Testis (tissue), 2 donors: ENCODE measurements at regions not wholly inside any gene's neighbourhood (a gene's known extent, or its start where the extent isn't known, plus 50 kb on each side); places are given as distances from the start of the nearest gene placed in this dataset.
"Not testable (repeated sequence)": the region's sequence is repeated elsewhere in the genome, so short reads cannot be mapped to it uniquely, and the experiment has no call there.

Experiments
- POLR2A ChIP-seq: fragments of 450-650 bp; IDR thresholded peaks from one replicate; pipeline ENCODE4 v1.6.1; 2017; ENCODE audit warnings: antibody characterized with exemption, mild to moderate bottlenecking, moderate library complexity
- TF ChIP-seq, protein P1 (sequence below), 3 experiments: fragments of 450-650 bp in 2 of 3; fragments of 200-600 bp in 1 of 3; sonication (generic) in 1 of 3; IDR thresholded peaks; one replicate each; pipeline ENCODE4 v1.5.1; 2016 to 2019; ENCODE audit warnings: antibody characterized with exemption in 3 of 3, mild to moderate bottlenecking in 2 of 3, moderate library complexity in 1 of 3

DNA sequence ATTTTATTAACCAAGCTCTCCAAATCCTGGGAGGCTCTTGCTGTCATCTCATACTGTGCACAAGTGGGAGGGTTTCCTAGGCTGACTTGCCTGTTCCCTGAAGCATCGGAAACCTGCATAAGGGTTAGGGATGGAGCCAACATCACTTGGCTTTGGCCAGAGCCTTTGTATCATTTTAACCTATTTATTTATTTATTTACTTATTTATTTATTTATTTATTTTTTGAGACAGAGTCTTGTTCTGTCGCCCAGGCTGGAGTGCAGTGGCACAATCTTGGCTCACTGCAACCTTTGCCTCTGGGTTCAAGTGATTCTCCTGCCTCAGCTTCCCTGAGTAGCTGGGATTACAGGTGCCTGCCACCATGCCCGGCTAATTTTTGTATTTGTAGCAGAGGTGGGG lies 645.9 kb downstream of the TYW1 start:
- TF ChIP-seq POLR2A = not testable (repeated sequence)
- TF ChIP-seq, protein P1, sequence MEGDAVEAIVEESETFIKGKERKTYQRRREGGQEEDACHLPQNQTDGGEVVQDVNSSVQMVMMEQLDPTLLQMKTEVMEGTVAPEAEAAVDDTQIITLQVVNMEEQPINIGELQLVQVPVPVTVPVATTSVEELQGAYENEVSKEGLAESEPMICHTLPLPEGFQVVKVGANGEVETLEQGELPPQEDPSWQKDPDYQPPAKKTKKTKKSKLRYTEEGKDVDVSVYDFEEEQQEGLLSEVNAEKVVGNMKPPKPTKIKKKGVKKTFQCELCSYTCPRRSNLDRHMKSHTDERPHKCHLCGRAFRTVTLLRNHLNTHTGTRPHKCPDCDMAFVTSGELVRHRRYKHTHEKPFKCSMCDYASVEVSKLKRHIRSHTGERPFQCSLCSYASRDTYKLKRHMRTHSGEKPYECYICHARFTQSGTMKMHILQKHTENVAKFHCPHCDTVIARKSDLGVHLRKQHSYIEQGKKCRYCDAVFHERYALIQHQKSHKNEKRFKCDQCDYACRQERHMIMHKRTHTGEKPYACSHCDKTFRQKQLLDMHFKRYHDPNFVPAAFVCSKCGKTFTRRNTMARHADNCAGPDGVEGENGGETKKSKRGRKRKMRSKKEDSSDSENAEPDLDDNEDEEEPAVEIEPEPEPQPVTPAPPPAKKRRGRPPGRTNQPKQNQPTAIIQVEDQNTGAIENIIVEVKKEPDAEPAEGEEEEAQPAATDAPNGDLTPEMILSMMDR (IDR thresholded peaks at IDR 0.05) = not testable (repeated sequence)
